ENCODE measurements at regions not wholly inside any gene's neighbourhood (a gene's known extent, or its start where the extent isn't known, plus 50 kb on each side); places are given as distances from the start of the nearest gene placed in this dataset.

DNA sequence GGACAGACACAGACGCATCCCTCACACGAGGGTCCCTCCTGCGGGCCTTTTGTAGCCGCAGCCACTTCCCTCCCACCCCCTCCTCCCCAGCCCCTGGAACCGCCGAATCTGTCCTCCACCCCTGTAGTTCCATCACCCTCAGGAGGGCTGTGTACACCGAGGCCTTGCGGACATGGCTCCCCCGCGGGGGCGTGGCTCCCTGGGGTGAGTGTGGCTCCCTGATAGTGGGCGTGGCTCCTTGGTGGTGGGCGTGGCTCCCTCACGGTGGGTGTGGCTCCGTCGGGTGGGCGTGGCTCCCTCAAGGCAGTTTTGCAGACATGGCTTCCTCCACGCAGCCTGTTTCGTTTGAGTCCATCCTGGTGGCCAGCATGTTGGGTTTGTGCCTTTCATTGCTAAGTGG, 420.7 kb upstream of the SALL3 start:
- no peak for TF ChIP-seq PHF8 (CRISPR knock-in tag; IDR thresholded peaks at IDR 0.05)
- TF ChIP-seq, protein P1, sequence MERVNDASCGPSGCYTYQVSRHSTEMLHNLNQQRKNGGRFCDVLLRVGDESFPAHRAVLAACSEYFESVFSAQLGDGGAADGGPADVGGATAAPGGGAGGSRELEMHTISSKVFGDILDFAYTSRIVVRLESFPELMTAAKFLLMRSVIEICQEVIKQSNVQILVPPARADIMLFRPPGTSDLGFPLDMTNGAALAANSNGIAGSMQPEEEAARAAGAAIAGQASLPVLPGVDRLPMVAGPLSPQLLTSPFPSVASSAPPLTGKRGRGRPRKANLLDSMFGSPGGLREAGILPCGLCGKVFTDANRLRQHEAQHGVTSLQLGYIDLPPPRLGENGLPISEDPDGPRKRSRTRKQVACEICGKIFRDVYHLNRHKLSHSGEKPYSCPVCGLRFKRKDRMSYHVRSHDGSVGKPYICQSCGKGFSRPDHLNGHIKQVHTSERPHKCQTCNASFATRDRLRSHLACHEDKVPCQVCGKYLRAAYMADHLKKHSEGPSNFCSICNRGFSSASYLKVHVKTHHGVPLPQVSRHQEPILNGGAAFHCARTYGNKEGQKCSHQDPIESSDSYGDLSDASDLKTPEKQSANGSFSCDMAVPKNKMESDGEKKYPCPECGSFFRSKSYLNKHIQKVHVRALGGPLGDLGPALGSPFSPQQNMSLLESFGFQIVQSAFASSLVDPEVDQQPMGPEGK (CRISPR knock-in tag; IDR thresholded peaks at IDR 0.05): no peak
- TF ChIP-seq, protein P2, sequence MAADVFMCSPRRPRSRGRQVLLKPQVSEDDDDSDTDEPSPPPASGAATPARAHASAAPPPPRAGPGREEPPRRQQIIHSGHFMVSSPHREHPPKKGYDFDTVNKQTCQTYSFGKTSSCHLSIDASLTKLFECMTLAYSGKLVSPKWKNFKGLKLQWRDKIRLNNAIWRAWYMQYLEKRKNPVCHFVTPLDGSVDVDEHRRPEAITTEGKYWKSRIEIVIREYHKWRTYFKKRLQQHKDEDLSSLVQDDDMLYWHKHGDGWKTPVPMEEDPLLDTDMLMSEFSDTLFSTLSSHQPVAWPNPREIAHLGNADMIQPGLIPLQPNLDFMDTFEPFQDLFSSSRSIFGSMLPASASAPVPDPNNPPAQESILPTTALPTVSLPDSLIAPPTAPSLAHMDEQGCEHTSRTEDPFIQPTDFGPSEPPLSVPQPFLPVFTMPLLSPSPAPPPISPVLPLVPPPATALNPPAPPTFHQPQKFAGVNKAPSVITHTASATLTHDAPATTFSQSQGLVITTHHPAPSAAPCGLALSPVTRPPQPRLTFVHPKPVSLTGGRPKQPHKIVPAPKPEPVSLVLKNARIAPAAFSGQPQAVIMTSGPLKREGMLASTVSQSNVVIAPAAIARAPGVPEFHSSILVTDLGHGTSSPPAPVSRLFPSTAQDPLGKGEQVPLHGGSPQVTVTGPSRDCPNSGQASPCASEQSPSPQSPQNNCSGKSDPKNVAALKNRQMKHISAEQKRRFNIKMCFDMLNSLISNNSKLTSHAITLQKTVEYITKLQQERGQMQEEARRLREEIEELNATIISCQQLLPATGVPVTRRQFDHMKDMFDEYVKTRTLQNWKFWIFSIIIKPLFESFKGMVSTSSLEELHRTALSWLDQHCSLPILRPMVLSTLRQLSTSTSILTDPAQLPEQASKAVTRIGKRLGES (CRISPR knock-in tag; IDR thresholded peaks at IDR 0.05; ENCODE audit: borderline replicate concordance): no peak
- no peak for TF ChIP-seq FIP1L1 (IDR thresholded peaks at IDR 0.05; ENCODE audit: borderline replicate concordance, insufficient read depth, low read depth, low read length)
- TF ChIP-seq CBX2 (IDR thresholded peaks at IDR 0.05; ENCODE audit: low read depth, low read length): no peak
- no peak for TF ChIP-seq CBX2 (CRISPR knock-in tag; IDR thresholded peaks at IDR 0.05; ENCODE audit: low read depth)
- TF ChIP-seq CREB1 (IDR thresholded peaks at IDR 0.05): no peak
- no peak for TF ChIP-seq CREB1 (CRISPR knock-in tag; IDR thresholded peaks at IDR 0.05)

Measured in HepG2 (cell line).